GM12864 (cell line): ENCODE measurements at regions not wholly inside any gene's neighbourhood (a gene's known extent, or its start where the extent isn't known, plus 50 kb on each side); places are given as distances from the start of the nearest gene placed in this dataset.
A peak's percentile ranks its signal among the peaks of the same experiment; 100 is the strongest.
"Not testable (repeated sequence)": the region's sequence is repeated elsewhere in the genome, so short reads cannot be mapped to it uniquely, and the experiment has no call there.

ENCODE experiments used
- DNase-seq: peaks from one replicate; pipeline ENCODE4 v3.0.0-alpha.2; 2011; ENCODE audit warnings: low read depth
- H3K4me3 ChIP-seq: 2 replicates; pipeline ENCODE4 v1.5.1; 2011; ENCODE audit warnings: mild to moderate bottlenecking, low read depth, low read length, control low read depth
- TF ChIP-seq, protein P1 (sequence below): IDR thresholded peaks from 2 replicates; pipeline ENCODE4 v1.5.1; 2011; ENCODE audit warnings: low read depth, mild to moderate bottlenecking, moderate library complexity, low read length, control low read depth, inconsistent platforms; ENCODE audit errors: missing control alignments

DNA sequence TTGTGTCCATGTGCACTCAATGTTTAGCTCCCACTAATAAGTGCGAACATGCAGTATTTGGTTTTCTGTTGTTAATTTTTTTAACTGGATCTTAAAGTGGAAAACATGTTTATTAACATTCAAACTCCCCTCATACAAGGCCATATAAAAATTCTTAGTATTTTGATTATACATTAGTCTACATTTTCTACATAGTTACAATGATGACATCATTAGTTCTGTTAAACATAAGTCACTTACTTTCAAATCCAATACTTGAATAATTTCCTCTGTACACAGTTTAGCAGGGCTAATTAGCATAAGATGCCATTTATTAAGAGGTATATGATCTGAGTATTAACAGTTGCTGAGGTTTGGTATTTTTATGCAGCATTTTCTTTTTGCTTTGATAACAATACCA lies 91.3 kb upstream of the CCDC39 start:
- DNase-seq, result no peak
- TF ChIP-seq, protein P1, sequence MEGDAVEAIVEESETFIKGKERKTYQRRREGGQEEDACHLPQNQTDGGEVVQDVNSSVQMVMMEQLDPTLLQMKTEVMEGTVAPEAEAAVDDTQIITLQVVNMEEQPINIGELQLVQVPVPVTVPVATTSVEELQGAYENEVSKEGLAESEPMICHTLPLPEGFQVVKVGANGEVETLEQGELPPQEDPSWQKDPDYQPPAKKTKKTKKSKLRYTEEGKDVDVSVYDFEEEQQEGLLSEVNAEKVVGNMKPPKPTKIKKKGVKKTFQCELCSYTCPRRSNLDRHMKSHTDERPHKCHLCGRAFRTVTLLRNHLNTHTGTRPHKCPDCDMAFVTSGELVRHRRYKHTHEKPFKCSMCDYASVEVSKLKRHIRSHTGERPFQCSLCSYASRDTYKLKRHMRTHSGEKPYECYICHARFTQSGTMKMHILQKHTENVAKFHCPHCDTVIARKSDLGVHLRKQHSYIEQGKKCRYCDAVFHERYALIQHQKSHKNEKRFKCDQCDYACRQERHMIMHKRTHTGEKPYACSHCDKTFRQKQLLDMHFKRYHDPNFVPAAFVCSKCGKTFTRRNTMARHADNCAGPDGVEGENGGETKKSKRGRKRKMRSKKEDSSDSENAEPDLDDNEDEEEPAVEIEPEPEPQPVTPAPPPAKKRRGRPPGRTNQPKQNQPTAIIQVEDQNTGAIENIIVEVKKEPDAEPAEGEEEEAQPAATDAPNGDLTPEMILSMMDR, result no peak
- H3K4me3 ChIP-seq, result no peak overlapping the region

DNA sequence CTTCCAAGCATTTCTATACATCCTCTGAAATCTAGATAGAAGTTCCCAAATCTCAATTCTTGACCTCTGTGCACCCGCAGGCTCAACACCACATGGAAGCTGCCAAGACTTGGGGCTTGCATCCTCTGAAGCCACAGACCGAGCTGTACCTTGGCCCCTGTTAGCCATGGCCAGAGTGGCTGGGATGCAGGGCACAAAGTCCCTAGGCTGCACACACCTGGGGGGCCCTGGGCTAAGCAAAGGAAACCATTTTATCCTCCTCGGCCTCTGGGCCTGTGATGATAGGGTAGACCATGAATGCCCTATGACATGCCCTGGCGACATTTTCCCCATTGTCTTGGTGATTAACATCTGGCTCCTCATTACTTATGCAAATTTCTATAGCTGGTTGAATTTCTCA lies 97.1 kb upstream of the CCDC39 start:
- no peak for DNase-seq
- H3K4me3 ChIP-seq, result no peak overlapping the region
- TF ChIP-seq, protein P1, result no peak

DNA sequence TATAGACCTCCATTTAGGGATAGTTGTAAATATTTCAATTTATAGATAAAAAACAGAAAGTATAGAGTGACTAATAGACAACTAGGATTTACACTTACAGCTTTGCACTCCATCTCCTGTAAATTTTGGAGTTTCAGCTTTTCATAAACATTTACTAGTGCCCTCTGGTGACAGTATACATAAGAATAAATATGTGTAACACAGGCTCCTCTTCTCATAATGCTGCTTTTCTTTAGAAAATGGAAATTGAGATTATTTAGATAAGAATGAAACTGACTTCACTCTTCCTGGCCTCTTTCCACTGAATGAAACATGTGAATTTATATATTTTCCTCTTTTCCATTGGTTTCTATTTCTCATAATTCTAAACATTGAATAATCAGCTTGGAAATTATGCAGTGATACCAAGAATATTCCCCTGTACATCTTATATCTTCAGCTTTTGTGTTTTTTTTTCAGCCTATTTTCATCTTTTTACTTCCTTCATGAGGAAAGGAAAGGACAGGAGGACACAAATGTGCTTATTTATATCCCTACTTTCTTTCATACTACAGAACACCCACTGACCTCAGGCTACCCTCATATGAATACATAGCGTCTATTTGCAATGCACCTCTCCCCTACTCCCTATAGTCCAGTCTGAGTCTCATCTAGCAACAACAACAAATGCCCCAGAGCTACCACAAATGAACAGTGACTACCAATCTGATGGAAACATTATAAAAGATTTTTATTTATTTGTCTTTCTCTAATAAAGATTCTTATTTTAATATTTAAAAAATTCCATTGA lies 103.1 kb upstream of the CCDC39 start:
- no peak overlapping the region for H3K4me3 ChIP-seq
- TF ChIP-seq, protein P1, result no peak
- no peak for DNase-seq

DNA sequence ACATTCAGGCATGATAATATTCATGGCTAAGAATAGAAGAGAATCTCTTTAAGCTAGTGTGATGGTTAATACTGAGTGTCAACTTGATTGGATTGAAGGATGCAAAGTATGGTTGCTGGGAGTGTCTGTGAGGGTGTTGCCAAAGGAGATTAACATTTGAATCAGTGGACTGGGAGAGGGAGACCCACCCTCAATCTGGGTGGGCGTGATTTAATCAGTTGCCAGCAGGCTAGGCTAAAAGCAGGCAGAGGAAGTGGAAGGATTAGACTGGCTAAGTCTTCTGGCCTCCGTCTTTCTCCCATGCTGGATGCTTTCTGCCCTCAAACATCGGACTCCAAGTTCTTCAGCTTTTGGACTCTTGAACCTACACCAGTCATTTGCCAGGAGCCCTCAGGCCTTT lies 106.9 kb upstream of the CCDC39 start:
- not testable (repeated sequence) for H3K4me3 ChIP-seq

DNA sequence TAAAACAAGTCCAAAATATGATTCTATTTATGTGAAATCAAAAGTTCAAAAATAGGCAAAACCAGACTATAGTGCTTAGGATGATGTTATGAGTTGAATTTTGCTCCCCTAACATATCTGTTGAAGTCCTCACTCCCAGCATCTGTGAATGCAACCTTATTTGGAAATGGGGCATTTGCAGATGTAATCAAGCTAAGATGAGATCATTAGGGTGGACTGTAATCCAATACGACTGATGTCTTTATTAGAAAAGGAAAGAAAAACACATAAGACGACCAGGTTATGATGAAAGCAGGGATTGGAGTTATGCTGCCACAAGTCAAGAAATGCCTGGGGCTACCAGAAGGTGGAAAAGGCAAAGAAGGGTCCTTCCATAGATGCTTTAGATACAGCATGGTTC lies 110.5 kb upstream of the CCDC39 start:
- TF ChIP-seq, protein P1, result no peak
- no peak overlapping the region for H3K4me3 ChIP-seq
- DNase-seq, result no peak

More for the DNA sequence above, 106.9 kb upstream of the CCDC39 start:
- DNase-seq, result not testable (repeated sequence)

DNA sequence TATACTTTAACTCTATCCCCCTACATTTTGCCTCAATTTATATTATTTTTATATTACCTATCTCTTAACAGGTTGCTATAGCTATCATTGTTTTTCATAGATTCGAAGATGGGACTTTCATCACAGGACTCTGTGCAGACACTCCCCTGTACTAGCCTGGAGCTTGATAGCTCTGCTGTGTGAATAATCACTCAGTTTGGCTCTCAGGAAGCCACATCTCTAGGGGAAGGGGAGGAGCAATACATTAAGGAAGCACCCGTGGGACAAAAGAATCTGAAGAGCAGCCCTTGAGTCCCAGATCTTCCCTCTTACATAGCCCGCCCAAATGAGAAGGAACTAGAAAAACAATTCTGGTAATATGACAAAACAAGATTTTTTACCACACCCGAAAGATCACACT lies 114.3 kb upstream of the FXR1 start:
- no peak for DNase-seq
- TF ChIP-seq, protein P1, result no peak
- H3K4me3 ChIP-seq, result no peak overlapping the region

DNA sequence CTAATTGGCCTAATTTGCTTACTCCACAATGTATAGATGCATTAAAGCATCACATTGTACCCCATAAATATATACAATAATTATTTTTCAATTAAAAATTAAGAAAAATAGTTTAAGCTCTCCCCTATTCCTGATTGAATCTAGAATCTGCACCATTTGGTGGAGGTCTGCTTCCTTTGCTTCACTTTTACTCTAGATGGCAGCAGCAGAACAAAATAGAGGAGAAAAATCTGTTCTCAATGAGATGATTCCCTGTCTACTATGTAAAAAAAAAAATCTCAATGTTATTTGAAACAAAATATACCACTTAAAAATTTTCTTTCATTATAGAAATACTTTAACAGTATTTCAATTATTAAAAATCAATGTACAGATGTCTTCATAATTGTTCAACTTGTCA lies 109.6 kb upstream of the FXR1 start:
- no peak overlapping the region for H3K4me3 ChIP-seq
- DNase-seq, result no peak
- TF ChIP-seq, protein P1, result peak; percentile 26
